GM12878 (cell line): ENCODE measurements at regions not wholly inside any gene's neighbourhood (a gene's known extent, or its start where the extent isn't known, plus 50 kb on each side); places are given as distances from the start of the nearest gene placed in this dataset.

ENCODE experiments used
- ATAC-seq: fragments of 200-7000 bp; cut with Tn5 transposase; 3 replicates; pipeline ENCODE4 v1.9.1; 2020; ENCODE audit warnings: mild to moderate bottlenecking, moderate library complexity
- BruUV-seq: library from RNA; stranded (reverse); fragments of 400-500 nt; replicated peaks from 2 replicates; lab custom pipeline; 2021; lab: Mats Ljungman, UMichigan
- CTCF ChIA-PET: fragments of 300-600 bp; sonication (Branson Sonifier 250); formaldehyde crosslinking; extraction: SDS; loops from one replicate; lab custom pipeline; 2021; ENCODE audit warnings: inconsistent platforms; lab: Yijun Ruan, JAX
- POLR2A ChIA-PET: fragments of 350-600 bp; formaldehyde crosslinking; extraction: SDS; loops from one replicate; lab custom pipeline; 2021; ENCODE audit warnings: inconsistent platforms; lab: Charles Lee
- RAD21 ChIA-PET: fragments of 300-600 bp; sonication (Branson Sonifier 250); formaldehyde crosslinking; loops from one replicate; lab custom pipeline; 2023; ENCODE audit warnings: antibody characterized with exemption; ENCODE audit not compliant: unreplicated experiment; lab: Charles Lee
- SMC1A ChIA-PET: fragments of 300-600 bp; sonication (Branson Sonifier 250); formaldehyde crosslinking; loops from one replicate; lab custom pipeline; 2023; ENCODE audit not compliant: unreplicated experiment, uncharacterized antibody; lab: Charles Lee
- DNase-seq: peaks from one replicate; pipeline ENCODE4 v3.0.0-alpha.2; 2011; ENCODE audit warnings: low read depth, low spot score
- FAIRE-seq: peaks from 3 replicates; lab custom pipeline; 2011; peaks lifted over from hg19 to GRCh38; lab: Jason Lieb, UNC
- H2AFZ ChIP-seq: 2 replicates; pipeline ENCODE4 v1.6.0; 2011; ENCODE audit warnings: low read depth, low read length, control low read depth; ENCODE audit not compliant: control insufficient read depth
- H3K27ac ChIP-seq: 2 replicates; pipeline ENCODE4 v1.5.1; 2011; ENCODE audit warnings: control low read depth; ENCODE audit not compliant: control insufficient read depth, insufficient read depth
- H3K27me3 ChIP-seq, 2 experiments: replicated peaks in 1 of 2; 2 replicates each; pipeline versions ENCODE4 v1.6.0 to v1.6.1; 2011; ENCODE audit warnings: low read length in 1 of 2; ENCODE audit not compliant: control insufficient read depth in 2 of 2, insufficient read depth in 2 of 2
- H3K36me3 ChIP-seq, 2 experiments: 2 replicates each; pipeline ENCODE4 v1.5.1; 2011; ENCODE audit warnings: low read length in 1 of 2; ENCODE audit not compliant: control insufficient read depth in 2 of 2, insufficient read depth in 2 of 2
- H3K4me1 ChIP-seq: 2 replicates; pipeline ENCODE4 v1.6.1; 2011; ENCODE audit warnings: mild to moderate bottlenecking, low read length, moderate library complexity, mixed read lengths; ENCODE audit not compliant: control insufficient read depth, insufficient read depth
- H3K4me2 ChIP-seq: 2 replicates; pipeline ENCODE4 v1.6.0; 2011; ENCODE audit warnings: control low read depth; ENCODE audit not compliant: control insufficient read depth, insufficient read depth
- H3K4me3 ChIP-seq: fragments of 200-600 bp; sonication (generic); 2 replicates; pipeline ENCODE4 v1.5.1; 2016
- H3K79me2 ChIP-seq: 2 replicates; pipeline ENCODE4 v1.6.0; 2011; ENCODE audit warnings: low read length; ENCODE audit not compliant: control insufficient read depth, insufficient read depth
- H3K9ac ChIP-seq: 2 replicates; pipeline ENCODE4 v1.8.0; 2011; ENCODE audit warnings: low read length, control low read depth, mixed read lengths; ENCODE audit not compliant: control insufficient read depth, insufficient read depth
- H3K9me3 ChIP-seq: replicated peaks from 3 replicates; pipeline ENCODE4 v1.5.1; 2011; ENCODE audit warnings: mild to moderate bottlenecking, low read length; ENCODE audit not compliant: control insufficient read depth, insufficient read depth
- H4K20me1 ChIP-seq: 2 replicates; pipeline ENCODE4 v1.6.0; 2011; ENCODE audit not compliant: control insufficient read depth, insufficient read depth
- BMI1 ChIP-seq: fragments of 450-650 bp; IDR thresholded peaks from 2 replicates; pipeline ENCODE4 v1.6.1; 2016; ENCODE audit warnings: mild to moderate bottlenecking, moderate library complexity, borderline replicate concordance
- GATAD2B ChIP-seq: fragments of 450-650 bp; conservative IDR thresholded peaks from 2 replicates; pipeline ENCODE4 v1.6.1; 2017; ENCODE audit warnings: low read depth, mild to moderate bottlenecking, moderate library complexity
- HDAC2 ChIP-seq: fragments of 200-600 bp; sonication (generic); IDR thresholded peaks from 2 replicates; pipeline ENCODE4 v1.6.1; 2017
- IKZF2 ChIP-seq, 2 experiments: fragments of 450-650 bp; IDR thresholded peaks; 2 replicates each; pipeline ENCODE4 v1.6.1; 2017; ENCODE audit warnings: mild to moderate bottlenecking in 2 of 2, moderate library complexity in 2 of 2
- RB1 ChIP-seq: fragments of 450-650 bp; formaldehyde crosslinking; IDR thresholded peaks from 2 replicates; pipeline ENCODE4 v1.6.1; 2017; ENCODE audit warnings: mild to moderate bottlenecking, borderline replicate concordance
- SREBF1 ChIP-seq: IDR thresholded peaks from 2 replicates; pipeline ENCODE4 v1.6.1; 2012; ENCODE audit warnings: mild to moderate bottlenecking, low read length
- STAT1 ChIP-seq: fragments of 450-650 bp; conservative IDR thresholded peaks from 2 replicates; pipeline ENCODE4 v1.6.1; 2014; ENCODE audit warnings: antibody characterized with exemption, mild to moderate bottlenecking
- TAF1 ChIP-seq: IDR thresholded peaks from 2 replicates; pipeline ENCODE4 v1.6.1; 2011; ENCODE audit warnings: mild to moderate bottlenecking, low read depth, low read length, borderline replicate concordance
- TBL1XR1 ChIP-seq: IDR thresholded peaks from 2 replicates; pipeline ENCODE4 v1.6.1; 2012; ENCODE audit warnings: low read depth, low read length, improper control_type of control experiment
- ZNF24 ChIP-seq: fragments of 450-650 bp; IDR thresholded peaks from 2 replicates; pipeline ENCODE4 v1.6.1; 2017; ENCODE audit warnings: antibody characterized with exemption, mild to moderate bottlenecking
- WGBS: methylation state at CpG from one replicate; pipeline ENCODE4 v1.1.6; 2016; ENCODE audit warnings: low lambda C conversion rate; ENCODE audit not compliant: insufficient replicate concordance, insufficient coverage; ENCODE audit errors: missing lambda C conversion rate; 5-methylcytosine and 5-hydroxymethylcytosine counted together
- in situ Hi-C: fragments of 300-500 bp; cut with MboI; formaldehyde crosslinking; loops from 9 replicates; pipeline ENCODE4 v1.14.3; 2018; ENCODE audit warnings: mixed read lengths
- intact Hi-C: fragments of 100-400 bp; cut with micrococcal nuclease; formaldehyde crosslinking; loops from one replicate; pipeline ENCODE4 v1.14.2; 2022; ENCODE audit not compliant: unreplicated experiment
- TF ChIP-seq, protein P1 (sequence below): IDR thresholded peaks from 2 replicates; pipeline ENCODE4 v1.6.1; 2011; ENCODE audit warnings: low read depth, mild to moderate bottlenecking, low read length, moderate library complexity, borderline replicate concordance; ENCODE audit errors: extremely low read depth
- TF ChIP-seq, protein P2 (sequence below): fragments of 450-650 bp; IDR thresholded peaks from 2 replicates; pipeline ENCODE4 v1.6.1; 2017; ENCODE audit warnings: mild to moderate bottlenecking, moderate library complexity
- TF ChIP-seq, protein P3 (sequence below): fragments of 450-650 bp; IDR thresholded peaks from 2 replicates; pipeline ENCODE4 v1.6.1; 2017; ENCODE audit warnings: antibody characterized with exemption, mild to moderate bottlenecking, moderate library complexity
- TF ChIP-seq, protein P4 (sequence below), 3 experiments: IDR thresholded peaks in 2 of 3; conservative IDR thresholded peaks in 1 of 3; 2 replicates each; pipeline ENCODE4 v1.5.1; 2011; ENCODE audit warnings: low read depth in 3 of 3, low read length in 3 of 3, mild to moderate bottlenecking in 3 of 3, control low read depth in 2 of 3, moderate library complexity in 2 of 3, inconsistent platforms in 1 of 3, mixed read lengths in 1 of 3; ENCODE audit not compliant: control insufficient read depth in 2 of 3, insufficient read depth in 1 of 3; ENCODE audit errors: extremely low read depth in 1 of 3

DNA sequence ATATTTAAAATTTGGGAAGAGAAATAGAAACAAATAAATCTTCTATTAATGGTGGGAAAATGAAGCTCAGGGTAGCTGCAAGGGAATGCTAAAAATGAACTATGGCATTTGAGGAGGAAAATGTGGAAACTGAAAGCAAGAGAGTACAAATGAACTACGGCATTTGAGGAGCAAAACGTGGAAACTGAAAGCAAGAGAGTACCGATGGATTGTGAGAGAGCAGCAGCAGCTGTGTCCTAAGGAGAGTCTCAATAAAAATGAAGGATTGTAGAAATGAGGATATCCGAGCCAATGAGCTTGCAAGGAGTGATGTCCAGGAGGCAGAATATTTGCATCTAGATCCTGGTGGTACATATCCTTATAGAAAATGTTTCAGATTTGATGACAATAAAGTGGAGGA, 547.1 kb upstream of the ZNF337 start:
- H3K36me3 ChIP-seq = no peaks in the 10 kb centered on the region
- H3K4me1 ChIP-seq = no peaks in the 10 kb centered on the region
- ChIA-PET SMC1A (no interaction called here), CTCF (no interaction called here), POLR2A (no interaction called here), RAD21 (no interaction called here)
- no peaks in the 10 kb centered on the region for H4K20me1 ChIP-seq
- H3K27ac ChIP-seq = no peak overlapping the region
- in situ Hi-C loops (no loop called here), intact Hi-C loops (no loop called here)
- no peaks in the 10 kb centered on the region for H3K79me2 ChIP-seq
- 23% methylated on average over 4 of the region's 4 CpGs for WGBS
- BruUV-seq = no TSS peak
- ATAC-seq (no peak), FAIRE-seq (no peak), DNase-seq (no peak)
- no peak overlapping the region for H3K9ac ChIP-seq
- no peaks in the 10 kb centered on the region for H3K9me3 ChIP-seq
- no peak overlapping the region for H3K4me3 ChIP-seq
- no peaks in the 10 kb centered on the region for H3K27me3 ChIP-seq
- no peak overlapping the region for H2AFZ ChIP-seq
- no peak overlapping the region for H3K4me2 ChIP-seq
- TF ChIP-seq SREBF1 = no peak
- no peak for TF ChIP-seq TAF1
- TF ChIP-seq, protein P1, sequence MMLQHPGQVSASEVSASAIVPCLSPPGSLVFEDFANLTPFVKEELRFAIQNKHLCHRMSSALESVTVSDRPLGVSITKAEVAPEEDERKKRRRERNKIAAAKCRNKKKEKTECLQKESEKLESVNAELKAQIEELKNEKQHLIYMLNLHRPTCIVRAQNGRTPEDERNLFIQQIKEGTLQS = no peak
- TF ChIP-seq, protein P2, sequence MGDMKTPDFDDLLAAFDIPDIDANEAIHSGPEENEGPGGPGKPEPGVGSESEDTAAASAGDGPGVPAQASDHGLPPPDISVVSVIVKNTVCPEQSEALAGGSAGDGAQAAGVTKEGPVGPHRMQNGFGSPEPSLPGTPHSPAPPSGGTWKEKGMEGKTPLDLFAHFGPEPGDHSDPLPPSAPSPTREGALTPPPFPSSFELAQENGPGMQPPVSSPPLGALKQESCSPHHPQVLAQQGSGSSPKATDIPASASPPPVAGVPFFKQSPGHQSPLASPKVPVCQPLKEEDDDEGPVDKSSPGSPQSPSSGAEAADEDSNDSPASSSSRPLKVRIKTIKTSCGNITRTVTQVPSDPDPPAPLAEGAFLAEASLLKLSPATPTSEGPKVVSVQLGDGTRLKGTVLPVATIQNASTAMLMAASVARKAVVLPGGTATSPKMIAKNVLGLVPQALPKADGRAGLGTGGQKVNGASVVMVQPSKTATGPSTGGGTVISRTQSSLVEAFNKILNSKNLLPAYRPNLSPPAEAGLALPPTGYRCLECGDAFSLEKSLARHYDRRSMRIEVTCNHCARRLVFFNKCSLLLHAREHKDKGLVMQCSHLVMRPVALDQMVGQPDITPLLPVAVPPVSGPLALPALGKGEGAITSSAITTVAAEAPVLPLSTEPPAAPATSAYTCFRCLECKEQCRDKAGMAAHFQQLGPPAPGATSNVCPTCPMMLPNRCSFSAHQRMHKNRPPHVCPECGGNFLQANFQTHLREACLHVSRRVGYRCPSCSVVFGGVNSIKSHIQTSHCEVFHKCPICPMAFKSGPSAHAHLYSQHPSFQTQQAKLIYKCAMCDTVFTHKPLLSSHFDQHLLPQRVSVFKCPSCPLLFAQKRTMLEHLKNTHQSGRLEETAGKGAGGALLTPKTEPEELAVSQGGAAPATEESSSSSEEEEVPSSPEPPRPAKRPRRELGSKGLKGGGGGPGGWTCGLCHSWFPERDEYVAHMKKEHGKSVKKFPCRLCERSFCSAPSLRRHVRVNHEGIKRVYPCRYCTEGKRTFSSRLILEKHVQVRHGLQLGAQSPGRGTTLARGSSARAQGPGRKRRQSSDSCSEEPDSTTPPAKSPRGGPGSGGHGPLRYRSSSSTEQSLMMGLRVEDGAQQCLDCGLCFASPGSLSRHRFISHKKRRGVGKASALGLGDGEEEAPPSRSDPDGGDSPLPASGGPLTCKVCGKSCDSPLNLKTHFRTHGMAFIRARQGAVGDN = no peak
- no peak for TF ChIP-seq TBL1XR1
- no peak for TF ChIP-seq IKZF2 (IDR thresholded peaks at IDR 0.05)
- no peak for TF ChIP-seq BMI1
- TF ChIP-seq, protein P3, sequence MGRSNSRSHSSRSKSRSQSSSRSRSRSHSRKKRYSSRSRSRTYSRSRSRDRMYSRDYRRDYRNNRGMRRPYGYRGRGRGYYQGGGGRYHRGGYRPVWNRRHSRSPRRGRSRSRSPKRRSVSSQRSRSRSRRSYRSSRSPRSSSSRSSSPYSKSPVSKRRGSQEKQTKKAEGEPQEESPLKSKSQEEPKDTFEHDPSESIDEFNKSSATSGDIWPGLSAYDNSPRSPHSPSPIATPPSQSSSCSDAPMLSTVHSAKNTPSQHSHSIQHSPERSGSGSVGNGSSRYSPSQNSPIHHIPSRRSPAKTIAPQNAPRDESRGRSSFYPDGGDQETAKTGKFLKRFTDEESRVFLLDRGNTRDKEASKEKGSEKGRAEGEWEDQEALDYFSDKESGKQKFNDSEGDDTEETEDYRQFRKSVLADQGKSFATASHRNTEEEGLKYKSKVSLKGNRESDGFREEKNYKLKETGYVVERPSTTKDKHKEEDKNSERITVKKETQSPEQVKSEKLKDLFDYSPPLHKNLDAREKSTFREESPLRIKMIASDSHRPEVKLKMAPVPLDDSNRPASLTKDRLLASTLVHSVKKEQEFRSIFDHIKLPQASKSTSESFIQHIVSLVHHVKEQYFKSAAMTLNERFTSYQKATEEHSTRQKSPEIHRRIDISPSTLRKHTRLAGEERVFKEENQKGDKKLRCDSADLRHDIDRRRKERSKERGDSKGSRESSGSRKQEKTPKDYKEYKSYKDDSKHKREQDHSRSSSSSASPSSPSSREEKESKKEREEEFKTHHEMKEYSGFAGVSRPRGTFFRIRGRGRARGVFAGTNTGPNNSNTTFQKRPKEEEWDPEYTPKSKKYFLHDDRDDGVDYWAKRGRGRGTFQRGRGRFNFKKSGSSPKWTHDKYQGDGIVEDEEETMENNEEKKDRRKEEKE = no peak
- TF ChIP-seq STAT1 = no peak
- TF ChIP-seq HDAC2 = no peak
- TF ChIP-seq GATAD2B = no peak
- TF ChIP-seq ZNF24 = no peak
- TF ChIP-seq, protein P4, sequence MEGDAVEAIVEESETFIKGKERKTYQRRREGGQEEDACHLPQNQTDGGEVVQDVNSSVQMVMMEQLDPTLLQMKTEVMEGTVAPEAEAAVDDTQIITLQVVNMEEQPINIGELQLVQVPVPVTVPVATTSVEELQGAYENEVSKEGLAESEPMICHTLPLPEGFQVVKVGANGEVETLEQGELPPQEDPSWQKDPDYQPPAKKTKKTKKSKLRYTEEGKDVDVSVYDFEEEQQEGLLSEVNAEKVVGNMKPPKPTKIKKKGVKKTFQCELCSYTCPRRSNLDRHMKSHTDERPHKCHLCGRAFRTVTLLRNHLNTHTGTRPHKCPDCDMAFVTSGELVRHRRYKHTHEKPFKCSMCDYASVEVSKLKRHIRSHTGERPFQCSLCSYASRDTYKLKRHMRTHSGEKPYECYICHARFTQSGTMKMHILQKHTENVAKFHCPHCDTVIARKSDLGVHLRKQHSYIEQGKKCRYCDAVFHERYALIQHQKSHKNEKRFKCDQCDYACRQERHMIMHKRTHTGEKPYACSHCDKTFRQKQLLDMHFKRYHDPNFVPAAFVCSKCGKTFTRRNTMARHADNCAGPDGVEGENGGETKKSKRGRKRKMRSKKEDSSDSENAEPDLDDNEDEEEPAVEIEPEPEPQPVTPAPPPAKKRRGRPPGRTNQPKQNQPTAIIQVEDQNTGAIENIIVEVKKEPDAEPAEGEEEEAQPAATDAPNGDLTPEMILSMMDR (IDR thresholded peaks at IDR 0.05 in 2 of 3, conservative IDR thresholded peaks at IDR 0.05 in 1 of 3; ENCODE audit: control insufficient read depth in 2 of 3, extremely low read depth in 1 of 3, insufficient read depth in 1 of 3, low read depth in 3 of 3, low read length in 3 of 3) = no peak
- no peak for TF ChIP-seq RB1
